H1 (cell line): ENCODE measurements at regions not wholly inside any gene's neighbourhood (a gene's known extent, or its start where the extent isn't known, plus 50 kb on each side); places are given as distances from the start of the nearest gene placed in this dataset.

Experiments used
- CTCF ChIA-PET: fragments of 300-600 bp; sonication (Branson Sonifier 250); formaldehyde crosslinking; loops from one replicate; lab custom pipeline; 2021; ENCODE audit not compliant: partially characterized antibody; lab: Charles Lee
- POLR2A ChIA-PET: fragments of 300-600 bp; sonication (Branson Sonifier 250); formaldehyde crosslinking; loops from one replicate; lab custom pipeline; 2021; ENCODE audit warnings: inconsistent platforms; ENCODE audit not compliant: partially characterized antibody; lab: Charles Lee
- DNase-seq, 2 experiments: peaks; one replicate each; pipeline versions ENCODE4 v3.0.0 to v3.0.0-alpha.2; 2010 to 2022; ENCODE audit warnings: low spot score in 2 of 2, low read depth in 1 of 2, mixed read lengths in 1 of 2
- FAIRE-seq: peaks from 2 replicates; lab custom pipeline; 2011; peaks lifted over from hg19 to GRCh38; lab: Jason Lieb, UNC
- H2AFZ ChIP-seq: 2 replicates; pipeline ENCODE4 v1.8.1; 2012; ENCODE audit warnings: low read length, inconsistent platforms
- H2AK5ac ChIP-seq: 2 replicates; pipeline ENCODE4 v1.6.1; 2013; ENCODE audit warnings: low read depth, low read length
- H2BK120ac ChIP-seq: replicated peaks from 2 replicates; pipeline ENCODE3; 2013; ENCODE audit warnings: low read depth, low read length, inconsistent platforms
- H2BK12ac ChIP-seq: 2 replicates; pipeline ENCODE4 v1.6.1; 2013; ENCODE audit warnings: low read depth, low read length
- H2BK15ac ChIP-seq: 2 replicates; pipeline ENCODE4 v1.6.1; 2013; ENCODE audit warnings: low read length
- H2BK20ac ChIP-seq: 2 replicates; pipeline ENCODE4 v1.6.1; 2013; ENCODE audit warnings: low read length
- H2BK5ac ChIP-seq: 2 replicates; pipeline ENCODE4 v1.6.1; 2013; ENCODE audit warnings: low read depth, low read length
- H3K14ac ChIP-seq: 2 replicates; pipeline ENCODE4 v1.6.1; 2013; ENCODE audit warnings: inconsistent platforms; ENCODE audit not compliant: insufficient read length
- H3K18ac ChIP-seq: 2 replicates; pipeline ENCODE4 v1.6.1; 2013; ENCODE audit warnings: low read length; ENCODE audit errors: extremely low read depth
- H3K23ac ChIP-seq: 2 replicates; pipeline ENCODE4 v1.6.1; 2013; ENCODE audit warnings: inconsistent platforms; ENCODE audit not compliant: insufficient read length
- H3K23me2 ChIP-seq: 2 replicates; pipeline ENCODE4 v1.6.1; 2013; ENCODE audit warnings: low read depth, low read length
- H3K27ac ChIP-seq: 2 replicates; pipeline ENCODE4 v1.6.1; 2011; ENCODE audit warnings: low read depth, low read length, inconsistent platforms
- H3K27me3 ChIP-seq, 4 experiments: replicated peaks in 1 of 4; 1 replicate in 1 of 4; 2 replicates in 3 of 4; pipeline versions ENCODE4 v1.6.1 to v1.8.1; 2011 to 2013; ENCODE audit warnings: low read length in 3 of 4, mild to moderate bottlenecking in 3 of 4, inconsistent platforms in 2 of 4, mixed read lengths in 2 of 4, moderate library complexity in 1 of 4; ENCODE audit not compliant: control insufficient read depth in 3 of 4, insufficient read depth in 3 of 4; ENCODE audit errors: extremely low read depth in 1 of 4
- H3K36me3 ChIP-seq, 4 experiments: 2 replicates each; pipeline versions ENCODE4 v1.6.1 to v1.8.1; 2011 to 2013; ENCODE audit warnings: mild to moderate bottlenecking in 4 of 4, low read length in 3 of 4, moderate library complexity in 2 of 4, control low read depth in 1 of 4, inconsistent platforms in 1 of 4; ENCODE audit not compliant: insufficient read depth in 4 of 4, control insufficient read depth in 2 of 4
- H3K4ac ChIP-seq: replicated peaks from 2 replicates; pipeline ENCODE3; 2013; ENCODE audit warnings: low read length, low read depth, mixed read lengths, inconsistent platforms; ENCODE audit not compliant: insufficient read length
- H3K4me1 ChIP-seq, 4 experiments: replicated peaks in 1 of 4; 1 replicate in 1 of 4; 2 replicates in 3 of 4; pipeline versions ENCODE4 v1.6.1 to v1.8.1; 2011 to 2013; ENCODE audit warnings: low read length in 3 of 4, inconsistent platforms in 2 of 4, mixed read lengths in 1 of 4; ENCODE audit not compliant: insufficient read depth in 4 of 4, control insufficient read depth in 3 of 4
- H3K4me2 ChIP-seq, 2 experiments: 2 replicates each; pipeline versions ENCODE4 v1.6.1 to v1.8.1; 2011 to 2013; ENCODE audit warnings: low read depth in 2 of 2, low read length in 2 of 2, control low read depth in 1 of 2, inconsistent platforms in 1 of 2, mild to moderate bottlenecking in 1 of 2; ENCODE audit not compliant: insufficient read depth in 1 of 2
- H3K4me3 ChIP-seq, 4 experiments: fragments of 200-600, 300-600 bp in 1 of 4; sonication (generic), shearing (Covaris generic), sonication (Bioruptor Twin) in 1 of 4; 2 replicates each; pipeline versions ENCODE4 v1.5.1 to v1.8.1; 2011 to 2016; ENCODE audit warnings: low read length in 4 of 4, low read depth in 3 of 4, control low read depth in 2 of 4, inconsistent platforms in 2 of 4, mild to moderate bottlenecking in 2 of 4, mixed read lengths in 1 of 4, moderate library complexity in 1 of 4; ENCODE audit not compliant: insufficient read depth in 2 of 4; ENCODE audit errors: extremely low read depth in 1 of 4
- H3K56ac ChIP-seq: replicated peaks from 2 replicates; pipeline ENCODE3; 2013; ENCODE audit warnings: low read depth, mild to moderate bottlenecking, mixed read lengths, low read length, inconsistent platforms; ENCODE audit not compliant: insufficient read length
- H3K79me1 ChIP-seq: 2 replicates; pipeline ENCODE4 v1.6.1; 2013; ENCODE audit warnings: low read depth, low read length, control low read depth
- H3K79me2 ChIP-seq, 2 experiments: 2 replicates each; pipeline versions ENCODE4 v1.6.1 to v1.8.1; 2012 to 2013; ENCODE audit warnings: low read length in 2 of 2, mild to moderate bottlenecking in 2 of 2, inconsistent platforms in 1 of 2; ENCODE audit not compliant: insufficient read depth in 2 of 2, control insufficient read depth in 1 of 2
- H3K9ac ChIP-seq, 4 experiments: replicated peaks in 1 of 4; 1 replicate in 1 of 4; 2 replicates in 3 of 4; pipeline versions ENCODE4 v1.6.1 to v1.8.1; 2011 to 2013; ENCODE audit warnings: low read depth in 3 of 4, low read length in 3 of 4, control low read depth in 2 of 4, mild to moderate bottlenecking in 2 of 4, moderate library complexity in 2 of 4, inconsistent platforms in 1 of 4; ENCODE audit errors: extremely low read depth in 1 of 4
- H3K9me3 ChIP-seq, 2 experiments: 2 replicates each; pipeline versions ENCODE4 v1.6.1 to v1.8.1; 2012 to 2013; ENCODE audit warnings: mild to moderate bottlenecking in 2 of 2, moderate library complexity in 2 of 2, control low read depth in 1 of 2, inconsistent platforms in 1 of 2, low read depth in 1 of 2, low read length in 1 of 2, mixed read lengths in 1 of 2; ENCODE audit not compliant: insufficient read depth in 2 of 2
- H4K20me1 ChIP-seq, 2 experiments: replicated peaks in 1 of 2; 2 replicates each; pipeline versions ENCODE3 to v1.8.1; 2011 to 2013; ENCODE audit warnings: inconsistent platforms in 2 of 2, low read length in 2 of 2, mild to moderate bottlenecking in 1 of 2; ENCODE audit not compliant: insufficient read depth in 2 of 2, control insufficient read depth in 1 of 2
- H4K5ac ChIP-seq: 2 replicates; pipeline ENCODE4 v1.6.1; 2013; ENCODE audit warnings: low read length, low read depth, mixed read lengths, inconsistent platforms; ENCODE audit not compliant: insufficient read length
- H4K8ac ChIP-seq: 2 replicates; pipeline ENCODE4 v1.8.0; 2013; ENCODE audit warnings: mild to moderate bottlenecking, moderate library complexity, low read length, inconsistent platforms; ENCODE audit not compliant: insufficient read depth; ENCODE audit errors: extremely low read depth
- H4K91ac ChIP-seq: replicated peaks from 2 replicates; pipeline ENCODE3; 2013; ENCODE audit warnings: low read length, mixed read lengths, inconsistent platforms; ENCODE audit not compliant: insufficient read length
- CREB1 ChIP-seq: IDR thresholded peaks from 2 replicates; pipeline ENCODE4 v1.6.1; 2012; ENCODE audit warnings: inconsistent platforms
- TEAD4 ChIP-seq: IDR thresholded peaks from 2 replicates; pipeline ENCODE4 v1.6.1; 2012; ENCODE audit warnings: low read depth, low read length, inconsistent platforms, mixed read lengths

DNA sequence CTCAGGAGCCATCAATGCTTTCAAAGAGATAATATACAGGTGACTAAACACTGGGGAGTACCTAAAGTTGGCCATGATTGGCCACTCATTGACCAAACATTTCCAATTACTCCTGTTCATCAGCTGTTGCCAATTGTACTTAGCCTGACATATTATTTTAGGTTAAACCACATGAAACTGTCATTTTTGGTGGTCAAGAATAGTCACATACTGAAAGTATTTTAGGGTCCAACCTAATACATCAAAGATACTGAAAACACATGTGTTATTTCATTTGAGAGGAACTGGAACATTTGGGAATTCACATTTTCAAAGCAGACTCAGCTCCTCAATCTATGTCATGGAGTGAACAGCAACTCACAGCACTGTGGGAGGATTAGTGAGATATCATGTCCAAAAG, 63.9 kb upstream of the KCNA5 start:
- Histone ChIP-seq H2BK15ac (no peak overlapping the region), H3K56ac (no peak overlapping the region), H3K4ac (no peak overlapping the region), H3K27ac (no peak overlapping the region), H3K79me1 (no peaks in the 10 kb centered on the region), H2AFZ (no peak overlapping the region), H4K5ac (no peak overlapping the region), H3K79me2 (no peaks in the 10 kb centered on the region), H3K18ac (no peak overlapping the region), H2BK20ac (no peak overlapping the region), H2BK5ac (no peak overlapping the region), H3K14ac (no peak overlapping the region), H3K9ac (no peak overlapping the region), H2AK5ac (no peak overlapping the region), H3K4me3 (no peak overlapping the region), H4K91ac (no peak overlapping the region), H2BK120ac (no peak overlapping the region), H2BK12ac (no peak overlapping the region), H4K20me1 (no peaks in the 10 kb centered on the region), H3K4me1 (peaks cover 0 to 9% (median 2%) of the 10 kb centered on the region in 4 experiments; a peak in 2 of 7 replicates), H3K36me3 (no peaks in the 10 kb centered on the region), H3K27me3 (no peaks in the 10 kb centered on the region), H4K8ac (no peak overlapping the region), H3K9me3 (no peaks in the 10 kb centered on the region), H3K4me2 (no peak overlapping the region), H3K23me2 (no peaks in the 10 kb centered on the region), H3K23ac (no peak overlapping the region)
- FAIRE-seq = no peak
- ChIA-PET CTCF (interaction anchor here (0.5 to 2.8 kb wide), 3 partner anchors 70 to 449 kb away, joined by 3 to 14 read pairs (median 4); partner anchors contain the start of gene KCNA1), POLR2A (no interaction called here)
- DNase-seq = no peak
- TF ChIP-seq CREB1 (no peak), TEAD4 (no peak)
